ENCODE measurements at regions not wholly inside any gene's neighbourhood (a gene's known extent, or its start where the extent isn't known, plus 50 kb on each side); places are given as distances from the start of the nearest gene placed in this dataset.

DNA sequence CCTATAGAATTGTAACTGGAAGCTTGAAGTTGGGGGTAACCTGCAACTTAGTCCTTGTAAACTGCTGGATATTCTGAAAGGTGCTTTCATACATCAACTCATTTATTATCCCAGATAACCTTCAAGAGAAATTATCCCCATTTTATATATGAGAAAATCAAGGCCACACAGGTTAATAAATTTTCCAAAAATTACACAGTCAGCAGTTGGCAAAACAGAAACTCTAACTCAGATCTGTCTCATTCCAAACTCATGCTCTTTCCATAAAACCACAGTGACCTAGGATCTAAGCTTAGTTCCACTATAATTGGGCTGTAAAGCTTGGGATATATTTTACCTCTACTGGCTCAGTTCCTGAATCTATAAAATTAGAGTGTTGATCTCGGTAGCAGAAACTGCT is 167.6 kb upstream of the DDX18 start:
- no TSS peak for BruUV-seq (replicated peaks)
- DNase-seq (no peak), ATAC-seq (ENCODE audit: low read depth) (no peak)
- POLR2A ChIA-PET (ENCODE audit: unreplicated experiment), result no interaction called here
- Histone ChIP-seq H4K20me1 (ENCODE audit: insufficient read depth, low read length) (no peaks in the 10 kb centered on the region), H2BK5ac (ENCODE audit: low read depth, low read length, poor library complexity, severe bottlenecking) (no peak overlapping the region), H2BK15ac (ENCODE audit: low read depth, low read length) (no peak overlapping the region), H3K79me1 (ENCODE audit: low read depth in 1 of 2, low read length in 2 of 2) (no peaks in the 10 kb centered on the region), H3K9me1 (ENCODE audit: insufficient read depth, low read length) (no peaks in the 10 kb centered on the region), H3K4me1 (ENCODE audit: control insufficient read depth, insufficient read depth, low read length) (no peaks in the 10 kb centered on the region), H3K4me2 (ENCODE audit: low read depth, low read length) (no peak overlapping the region), H2BK120ac (ENCODE audit: low read depth, low read length) (no peak overlapping the region), H3K9me3 (ENCODE audit: control insufficient read depth, insufficient read depth, low read length) (peaks cover 6% of the 10 kb centered on the region), H2AFZ (replicated peaks; ENCODE audit: low read length, poor library complexity) (no peak overlapping the region), H3K36me3 (ENCODE audit: control insufficient read depth, insufficient read depth, low read length) (no peaks in the 10 kb centered on the region), H3K4ac (ENCODE audit: low read depth, low read length) (no peak overlapping the region), H3K27me3 (ENCODE audit: control insufficient read depth, insufficient read depth, low read length) (no peaks in the 10 kb centered on the region), H3K27ac (ENCODE audit: insufficient read depth, low read length) (no peak overlapping the region), H4K5ac (ENCODE audit: low read depth, low read length) (no peak overlapping the region), H2AK9ac (replicated peaks; ENCODE audit: low read depth, low read length, poor library complexity) (no peak overlapping the region), H3K23ac (ENCODE audit: low read depth, low read length) (no peak overlapping the region), H3K4me3 (ENCODE audit: insufficient read depth, low read depth, low read length) (no peak overlapping the region), H4K8ac (ENCODE audit: low read depth in 2 of 2, low read length in 2 of 2) (no peak overlapping the region), H3K56ac (ENCODE audit: extremely low read depth, insufficient read depth, low read length) (no peak overlapping the region), H4K91ac (ENCODE audit: insufficient read depth, low read depth, low read length) (no peak overlapping the region), H3K9ac (ENCODE audit: low read depth, low read length) (no peak overlapping the region), H3K18ac (ENCODE audit: low read depth, low read length) (no peak overlapping the region), H2BK20ac (ENCODE audit: low read depth, low read length) (no peak overlapping the region), H2AK5ac (ENCODE audit: low read depth, low read length) (no peak overlapping the region), H3K14ac (replicated peaks; ENCODE audit: low read depth, low read length) (no peak overlapping the region)
- CTCF ChIA-PET, result no interaction called here
- intact Hi-C loops (cut with micrococcal nuclease) (no loop called here), in situ Hi-C loops (cut with MboI; ENCODE audit: low sequenced_read_pairs) (no loop called here), dilution Hi-C loops (cut with HindIII; ENCODE audit: low sequenced_read_pairs, unreplicated experiment) (no loop called here)
- no peak; the same call in 1 of the 2 replicates for TF ChIP-seq MAFK (IDR thresholded peaks at IDR 0.05; ENCODE audit: low read depth, low read length)
- no peak for TF ChIP-seq CHD1 (IDR thresholded peaks at IDR 0.05; ENCODE audit: low read depth, low read length)
- TF ChIP-seq, protein P1, sequence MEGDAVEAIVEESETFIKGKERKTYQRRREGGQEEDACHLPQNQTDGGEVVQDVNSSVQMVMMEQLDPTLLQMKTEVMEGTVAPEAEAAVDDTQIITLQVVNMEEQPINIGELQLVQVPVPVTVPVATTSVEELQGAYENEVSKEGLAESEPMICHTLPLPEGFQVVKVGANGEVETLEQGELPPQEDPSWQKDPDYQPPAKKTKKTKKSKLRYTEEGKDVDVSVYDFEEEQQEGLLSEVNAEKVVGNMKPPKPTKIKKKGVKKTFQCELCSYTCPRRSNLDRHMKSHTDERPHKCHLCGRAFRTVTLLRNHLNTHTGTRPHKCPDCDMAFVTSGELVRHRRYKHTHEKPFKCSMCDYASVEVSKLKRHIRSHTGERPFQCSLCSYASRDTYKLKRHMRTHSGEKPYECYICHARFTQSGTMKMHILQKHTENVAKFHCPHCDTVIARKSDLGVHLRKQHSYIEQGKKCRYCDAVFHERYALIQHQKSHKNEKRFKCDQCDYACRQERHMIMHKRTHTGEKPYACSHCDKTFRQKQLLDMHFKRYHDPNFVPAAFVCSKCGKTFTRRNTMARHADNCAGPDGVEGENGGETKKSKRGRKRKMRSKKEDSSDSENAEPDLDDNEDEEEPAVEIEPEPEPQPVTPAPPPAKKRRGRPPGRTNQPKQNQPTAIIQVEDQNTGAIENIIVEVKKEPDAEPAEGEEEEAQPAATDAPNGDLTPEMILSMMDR (conservative IDR thresholded peaks at IDR 0.05; ENCODE audit: low read depth, low read length), result no peak
- no peak for TF ChIP-seq BHLHE40 (IDR thresholded peaks at IDR 0.05; ENCODE audit: low read depth, low read length)
- TF ChIP-seq NFE2L2 (IDR thresholded peaks at IDR 0.05; ENCODE audit: low read depth, low read length), result no peak
- no peak for TF ChIP-seq POLR2A (IDR thresholded peaks at IDR 0.05; ENCODE audit: low read depth, low read length)
- TF ChIP-seq, protein P2, sequence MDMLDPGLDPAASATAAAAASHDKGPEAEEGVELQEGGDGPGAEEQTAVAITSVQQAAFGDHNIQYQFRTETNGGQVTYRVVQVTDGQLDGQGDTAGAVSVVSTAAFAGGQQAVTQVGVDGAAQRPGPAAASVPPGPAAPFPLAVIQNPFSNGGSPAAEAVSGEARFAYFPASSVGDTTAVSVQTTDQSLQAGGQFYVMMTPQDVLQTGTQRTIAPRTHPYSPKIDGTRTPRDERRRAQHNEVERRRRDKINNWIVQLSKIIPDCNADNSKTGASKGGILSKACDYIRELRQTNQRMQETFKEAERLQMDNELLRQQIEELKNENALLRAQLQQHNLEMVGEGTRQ (IDR thresholded peaks at IDR 0.05; ENCODE audit: low read depth, low read length), result no peak
- TF ChIP-seq MXI1 (IDR thresholded peaks at IDR 0.05; ENCODE audit: borderline replicate concordance, low read depth, low read length), result no peak
- TF ChIP-seq RCOR1 (IDR thresholded peaks at IDR 0.05; ENCODE audit: insufficient replicate concordance, low read length), result no peak
- TF ChIP-seq RFX5 (IDR thresholded peaks at IDR 0.05; ENCODE audit: low read depth, low read length), result no peak
- TF ChIP-seq MAZ (IDR thresholded peaks at IDR 0.05; ENCODE audit: borderline replicate concordance, low read depth, low read length), result no peak
- TF ChIP-seq CEBPB (IDR thresholded peaks at IDR 0.05; ENCODE audit: low read depth, low read length), result no peak
- no peak for TF ChIP-seq SMC3 (IDR thresholded peaks at IDR 0.05; ENCODE audit: low read depth, low read length)
- TF ChIP-seq FOS (IDR thresholded peaks at IDR 0.05; ENCODE audit: low read depth, low read length), result no peak
- TF ChIP-seq, protein P3, sequence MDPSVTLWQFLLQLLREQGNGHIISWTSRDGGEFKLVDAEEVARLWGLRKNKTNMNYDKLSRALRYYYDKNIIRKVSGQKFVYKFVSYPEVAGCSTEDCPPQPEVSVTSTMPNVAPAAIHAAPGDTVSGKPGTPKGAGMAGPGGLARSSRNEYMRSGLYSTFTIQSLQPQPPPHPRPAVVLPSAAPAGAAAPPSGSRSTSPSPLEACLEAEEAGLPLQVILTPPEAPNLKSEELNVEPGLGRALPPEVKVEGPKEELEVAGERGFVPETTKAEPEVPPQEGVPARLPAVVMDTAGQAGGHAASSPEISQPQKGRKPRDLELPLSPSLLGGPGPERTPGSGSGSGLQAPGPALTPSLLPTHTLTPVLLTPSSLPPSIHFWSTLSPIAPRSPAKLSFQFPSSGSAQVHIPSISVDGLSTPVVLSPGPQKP (IDR thresholded peaks at IDR 0.05; ENCODE audit: borderline replicate concordance, low read depth, low read length), result no peak
- no peak for TF ChIP-seq RAD21 (IDR thresholded peaks at IDR 0.05; ENCODE audit: low read length)
- no CpG with 5 or more reads among the region's 1 CpG for WGBS, 2 experiments (ENCODE audit: extremely low coverage in 2 of 2, insufficient read length in 1 of 2)
